CD4-positive, alpha-beta T cell (primary cell): ENCODE measurements at regions not wholly inside any gene's neighbourhood (a gene's known extent, or its start where the extent isn't known, plus 50 kb on each side); places are given as distances from the start of the nearest gene placed in this dataset.

Experiments
- ATAC-seq: fragments of 200-7000 bp; cut with Tn5 transposase; one replicate; pipeline ENCODE4 v1.10.0; 2022; ENCODE audit warnings: mild to moderate bottlenecking; ENCODE audit not compliant: poor library complexity
- CTCF ChIA-PET: fragments of 350-600 bp; sonication (Branson Sonifier 250); formaldehyde crosslinking; loops from one replicate; lab custom pipeline; 2021; ENCODE audit warnings: antibody characterized with exemption, inconsistent platforms; lab: Charles Lee
- POLR2A ChIA-PET: fragments of 350-600 bp; sonication (Branson Sonifier 250); formaldehyde crosslinking; loops from one replicate; lab custom pipeline; 2021; ENCODE audit warnings: antibody characterized with exemption, inconsistent platforms; lab: Charles Lee
- DNase-seq, 14 experiments: peaks; one replicate each; pipeline ENCODE4 v3.0.0-alpha.2; 2013 to 2020; ENCODE audit warnings: mixed read lengths in 2 of 14
- H3K27ac ChIP-seq, 2 donors: one replicate each; pipeline versions ENCODE4 v1.5.1 to v1.7.0; 2013; ENCODE audit warnings: low read length in 2 of 2, low read depth in 1 of 2, mild to moderate bottlenecking in 1 of 2
- H3K27me3 ChIP-seq, 2 experiments: 1 replicate in 1 of 2; 2 replicates in 1 of 2; pipeline versions ENCODE4 v1.6.1 to v1.7.0; 2013; ENCODE audit warnings: low read length in 2 of 2, control low read depth in 1 of 2, mild to moderate bottlenecking in 1 of 2, moderate library complexity in 1 of 2; ENCODE audit not compliant: insufficient read depth in 2 of 2, control insufficient read depth in 1 of 2
- H3K36me3 ChIP-seq: one replicate; pipeline ENCODE4 v1.6.1; 2013; ENCODE audit warnings: low read length, control low read depth; ENCODE audit not compliant: insufficient read depth
- H3K4me1 ChIP-seq: one replicate; pipeline ENCODE4 v1.6.1; 2013; ENCODE audit warnings: low read length, control low read depth; ENCODE audit not compliant: insufficient read depth
- H3K4me3 ChIP-seq: one replicate; pipeline ENCODE4 v1.5.1; 2013; ENCODE audit warnings: mild to moderate bottlenecking, low read length, moderate library complexity
- H3K9me3 ChIP-seq, 2 experiments: 1 replicate in 1 of 2; 2 replicates in 1 of 2; pipeline versions ENCODE4 v1.6.1 to v1.7.0; 2013; ENCODE audit warnings: low read length in 2 of 2, mild to moderate bottlenecking in 2 of 2, control low read depth in 1 of 2, moderate library complexity in 1 of 2; ENCODE audit not compliant: control insufficient read depth in 1 of 2, insufficient read depth in 1 of 2
- H3K27ac Mint-ChIP-seq: one replicate; pipeline ENCODE4 v1.8.0; 2020; ENCODE audit warnings: mixed read lengths
- H3K27me3 Mint-ChIP-seq: one replicate; pipeline ENCODE4 v1.8.0; 2021; ENCODE audit warnings: mixed read lengths
- H3K36me3 Mint-ChIP-seq: one replicate; pipeline ENCODE4 v1.8.0; 2021; ENCODE audit warnings: low read depth, mixed read lengths
- H3K4me1 Mint-ChIP-seq: one replicate; pipeline ENCODE4 v1.8.0; 2021; ENCODE audit warnings: low read depth, mixed read lengths
- H3K4me3 Mint-ChIP-seq: one replicate; pipeline ENCODE4 v1.8.0; 2020; ENCODE audit warnings: mild to moderate bottlenecking, mixed read lengths
- H3K9me3 Mint-ChIP-seq: one replicate; pipeline ENCODE4 v1.8.0; 2020; ENCODE audit warnings: mixed read lengths
- intact Hi-C, 2 experiments: fragments of 100-400 bp; cut with DNase I in 1 of 2; cut with micrococcal nuclease in 1 of 2; formaldehyde crosslinking; loops; one replicate each; pipeline versions ENCODE4 v1.15.1 to v1.9.0; 2023 to 2025; cut with DNase I, micrococcal nuclease
- TF ChIP-seq, protein P1 (sequence below): fragments of 200-600 bp; IDR thresholded peaks from one replicate; pipeline ENCODE4 v1.8.0; 2022; ENCODE audit warnings: antibody characterized with exemption, mild to moderate bottlenecking

GRCh38 chr3:115520651-115521245 is 102.6 kb upstream of the GAP43 start:
- Mint-ChIP-seq H3K27ac (no peak overlapping the region), H3K9me3 (no peaks in the 10 kb centered on the region), H3K27me3 (peaks cover 11% of the 10 kb centered on the region), H3K4me3 (no peak overlapping the region), H3K36me3 (no peaks in the 10 kb centered on the region), H3K4me1 (no peaks in the 10 kb centered on the region)
- CTCF ChIA-PET = no interaction called here
- Histone ChIP-seq H3K27ac (no peak overlapping the region), H3K27me3 (no peaks in the 10 kb centered on the region), H3K4me1 (no peaks in the 10 kb centered on the region), H3K4me3 (no peak overlapping the region), H3K36me3 (no peaks in the 10 kb centered on the region), H3K9me3 (no peaks in the 10 kb centered on the region)
- DNase-seq (no peak), ATAC-seq (no peak)
- POLR2A ChIA-PET = no interaction called here
- intact Hi-C loops = no loop called here
- TF ChIP-seq, protein P1, sequence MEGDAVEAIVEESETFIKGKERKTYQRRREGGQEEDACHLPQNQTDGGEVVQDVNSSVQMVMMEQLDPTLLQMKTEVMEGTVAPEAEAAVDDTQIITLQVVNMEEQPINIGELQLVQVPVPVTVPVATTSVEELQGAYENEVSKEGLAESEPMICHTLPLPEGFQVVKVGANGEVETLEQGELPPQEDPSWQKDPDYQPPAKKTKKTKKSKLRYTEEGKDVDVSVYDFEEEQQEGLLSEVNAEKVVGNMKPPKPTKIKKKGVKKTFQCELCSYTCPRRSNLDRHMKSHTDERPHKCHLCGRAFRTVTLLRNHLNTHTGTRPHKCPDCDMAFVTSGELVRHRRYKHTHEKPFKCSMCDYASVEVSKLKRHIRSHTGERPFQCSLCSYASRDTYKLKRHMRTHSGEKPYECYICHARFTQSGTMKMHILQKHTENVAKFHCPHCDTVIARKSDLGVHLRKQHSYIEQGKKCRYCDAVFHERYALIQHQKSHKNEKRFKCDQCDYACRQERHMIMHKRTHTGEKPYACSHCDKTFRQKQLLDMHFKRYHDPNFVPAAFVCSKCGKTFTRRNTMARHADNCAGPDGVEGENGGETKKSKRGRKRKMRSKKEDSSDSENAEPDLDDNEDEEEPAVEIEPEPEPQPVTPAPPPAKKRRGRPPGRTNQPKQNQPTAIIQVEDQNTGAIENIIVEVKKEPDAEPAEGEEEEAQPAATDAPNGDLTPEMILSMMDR = no peak

DNA sequence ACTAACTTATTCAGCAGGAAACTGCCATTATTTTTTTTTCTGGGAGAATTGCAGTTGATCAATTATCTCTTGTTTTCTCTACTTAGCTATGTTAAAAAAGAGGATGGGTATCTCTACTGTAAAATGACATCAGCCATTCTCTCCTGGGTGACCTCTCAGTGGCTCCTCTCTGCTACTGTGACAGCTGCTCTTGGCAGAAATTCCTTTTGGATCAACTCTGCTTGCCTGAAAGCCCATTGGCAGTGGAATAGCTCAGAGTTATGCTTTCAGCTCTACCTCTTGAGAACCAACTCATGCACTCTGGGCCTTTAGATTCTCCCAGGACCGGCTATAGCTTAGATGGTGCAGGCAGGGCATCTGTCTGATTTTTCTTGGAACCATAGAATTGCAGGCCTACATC is 99.9 kb upstream of the GAP43 start:
- H3K27me3 Mint-ChIP-seq = peaks cover 15% of the 10 kb centered on the region
- H3K36me3 ChIP-seq = no peaks in the 10 kb centered on the region
- H3K4me3 ChIP-seq = no peak overlapping the region
- H3K27ac Mint-ChIP-seq = no peak overlapping the region
- no peaks in the 10 kb centered on the region for H3K9me3 Mint-ChIP-seq
- ATAC-seq = no peak
- H3K27me3 ChIP-seq = no peaks in the 10 kb centered on the region
- no peak overlapping the region for H3K27ac ChIP-seq
- no peak for DNase-seq
- ChIA-PET POLR2A (no interaction called here), CTCF (interaction anchor here (1.6 kb wide), 1 partner anchor 10 kb away, joined by 3 read pairs; no protein-coding TSS in a partner anchor)
- no peaks in the 10 kb centered on the region for H3K36me3 Mint-ChIP-seq
- intact Hi-C loops = no loop called here
- H3K4me1 ChIP-seq = no peaks in the 10 kb centered on the region
- TF ChIP-seq, protein P1 = no peak
- no peak overlapping the region for H3K4me3 Mint-ChIP-seq
- no peaks in the 10 kb centered on the region for H3K9me3 ChIP-seq
- H3K4me1 Mint-ChIP-seq = no peaks in the 10 kb centered on the region

- H3K4me3 ChIP-seq = no peak overlapping the region
- intact Hi-C loops = no loop called here
- H3K27me3 Mint-ChIP-seq = peaks cover 6% of the 10 kb centered on the region
Observed at GRCh38 chr3:115524549-115524948, 98.8 kb upstream of the GAP43 start.

More at GRCh38 chr3:115524549-115524948, 98.8 kb upstream of the GAP43 start:
- POLR2A ChIA-PET = no interaction called here
- Mint-ChIP-seq H3K9me3 (no peaks in the 10 kb centered on the region), H3K4me3 (no peak overlapping the region), H3K36me3 (no peaks in the 10 kb centered on the region), H3K27ac (no peak overlapping the region), H3K4me1 (no peaks in the 10 kb centered on the region)
- Histone ChIP-seq H3K27me3 (no peaks in the 10 kb centered on the region), H3K27ac (no peak overlapping the region), H3K36me3 (no peaks in the 10 kb centered on the region), H3K4me1 (no peaks in the 10 kb centered on the region), H3K9me3 (no peaks in the 10 kb centered on the region)
- CTCF ChIA-PET = interaction anchor here (1.6 kb wide), 1 partner anchor 11 kb away, joined by 3 read pairs; no protein-coding TSS in a partner anchor
- ATAC-seq (no peak), DNase-seq (no peak)
- TF ChIP-seq, protein P1 = no peak
